ENCODE measurements at regions not wholly inside any gene's neighbourhood (a gene's known extent, or its start where the extent isn't known, plus 50 kb on each side); places are given as distances from the start of the nearest gene placed in this dataset.
"Not testable (repeated sequence)": the region's sequence is repeated elsewhere in the genome, so short reads cannot be mapped to it uniquely, and the experiment has no call there.

DNA sequence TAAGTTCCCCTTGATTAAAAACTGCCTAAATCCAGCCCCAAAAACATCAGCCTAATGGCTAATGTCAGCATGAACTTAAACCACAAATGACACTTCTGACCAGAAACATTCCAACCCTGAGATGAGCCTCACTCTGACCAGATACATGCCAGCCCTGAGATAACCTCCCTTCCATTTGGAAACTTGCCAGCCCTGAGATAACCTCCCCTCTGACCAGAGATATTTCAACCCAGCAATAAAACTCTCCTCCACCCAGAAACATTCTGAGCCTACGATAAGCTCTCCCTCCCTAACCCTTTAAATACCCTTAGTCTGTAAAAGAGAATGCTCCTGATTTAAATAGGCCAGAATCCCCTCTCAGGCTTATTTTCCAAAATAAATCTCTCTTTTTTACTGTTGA lies 1035.7 kb upstream of the NUDT12 start:
- DNase-seq (ENCODE audit: low spot score): no peak

DNA sequence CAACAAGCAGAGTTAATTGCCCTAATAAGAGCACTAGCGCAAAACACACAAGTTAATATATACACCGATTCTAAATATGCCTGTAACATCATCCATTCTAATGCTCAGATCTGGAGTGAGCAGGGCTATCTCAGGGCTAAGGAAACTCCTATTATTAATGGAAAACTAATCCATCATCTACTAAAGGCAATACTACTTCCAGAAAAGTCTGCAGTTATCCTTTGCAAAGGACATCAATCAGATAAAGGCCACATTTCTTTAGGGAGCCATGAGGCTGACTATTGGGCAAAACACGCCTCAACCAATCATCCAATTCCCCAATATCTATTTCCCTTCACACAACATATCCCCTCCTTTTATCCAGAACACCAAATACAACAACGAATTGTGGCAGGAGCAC lies 1032.3 kb upstream of the NUDT12 start:
- DNase-seq (ENCODE audit: low spot score): no peak

DNA sequence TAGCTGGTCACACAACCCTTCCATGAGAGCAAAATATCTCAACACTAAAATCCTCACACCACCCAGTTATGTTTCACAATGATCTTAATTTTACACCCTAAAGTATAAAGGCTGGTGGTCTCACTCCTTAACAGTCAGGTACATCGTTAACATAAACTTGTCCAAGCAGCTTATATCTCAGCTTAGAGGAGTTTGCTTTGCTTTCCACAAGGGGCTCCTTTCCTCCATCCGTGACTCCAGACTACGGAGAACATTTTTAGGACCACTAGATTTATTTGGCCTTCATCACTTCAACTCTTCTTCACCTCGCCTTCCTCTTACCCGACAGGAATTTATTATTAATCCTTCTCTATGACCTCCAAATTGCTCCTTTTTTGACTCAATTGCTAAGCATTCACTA lies 1014.1 kb upstream of the NUDT12 start:
- no peak for DNase-seq (ENCODE audit: low spot score)

DNA sequence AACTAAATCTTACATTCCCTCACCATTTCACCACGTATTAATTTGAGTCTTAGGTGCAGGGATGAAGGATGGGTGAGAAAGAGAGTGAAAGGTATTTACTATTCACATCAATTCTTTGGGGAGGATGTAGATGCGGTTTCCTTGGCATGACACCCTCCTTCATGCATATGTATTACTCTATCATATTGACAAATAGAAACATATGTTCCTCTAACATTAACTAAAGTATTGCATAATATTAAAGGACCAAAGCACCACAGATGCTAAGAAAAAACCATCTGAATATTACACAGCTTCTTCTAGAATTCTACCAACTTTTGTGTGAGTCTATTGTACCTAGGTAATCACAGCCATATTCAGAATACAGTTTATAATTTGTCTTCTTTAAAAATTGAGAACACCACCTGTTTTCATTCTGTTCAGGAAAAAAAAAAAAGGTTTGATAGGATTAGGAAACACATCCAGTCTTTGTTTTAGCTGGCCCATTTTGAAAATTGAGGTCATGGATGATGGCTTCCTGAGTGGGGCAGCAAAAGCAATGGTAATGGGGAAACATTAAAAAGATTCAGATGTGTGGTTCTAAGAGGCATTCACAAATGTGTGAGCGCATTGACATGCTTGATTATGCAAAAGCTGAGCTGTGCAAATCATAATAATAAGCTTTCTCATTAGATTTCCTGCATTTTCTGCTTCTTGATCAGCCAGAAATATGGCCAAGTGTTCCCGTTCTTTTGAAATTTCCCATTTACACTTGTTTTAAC lies 1011.5 kb upstream of the NUDT12 start:
- no peak for DNase-seq (ENCODE audit: low spot score)

DNA sequence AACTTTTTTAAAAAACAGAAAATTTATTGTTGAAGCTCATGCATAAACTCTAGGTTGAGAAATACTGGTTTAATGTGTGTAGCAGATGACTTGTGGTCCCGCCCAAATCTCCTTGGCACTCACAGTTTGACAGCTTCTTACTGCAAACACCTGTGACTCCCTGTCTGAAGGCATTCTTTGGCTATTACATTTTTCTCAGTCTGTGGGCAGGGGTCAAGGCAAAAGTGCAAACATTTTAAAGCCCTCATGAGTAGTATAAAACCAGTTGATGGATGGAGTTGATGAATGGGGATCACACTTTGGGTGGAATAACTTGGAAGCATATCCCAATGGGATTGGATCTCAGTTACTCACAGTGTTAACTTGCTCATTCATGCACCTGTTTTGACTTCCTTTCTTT lies 1007.0 kb upstream of the NUDT12 start:
- DNase-seq (ENCODE audit: low spot score): no peak

DNA sequence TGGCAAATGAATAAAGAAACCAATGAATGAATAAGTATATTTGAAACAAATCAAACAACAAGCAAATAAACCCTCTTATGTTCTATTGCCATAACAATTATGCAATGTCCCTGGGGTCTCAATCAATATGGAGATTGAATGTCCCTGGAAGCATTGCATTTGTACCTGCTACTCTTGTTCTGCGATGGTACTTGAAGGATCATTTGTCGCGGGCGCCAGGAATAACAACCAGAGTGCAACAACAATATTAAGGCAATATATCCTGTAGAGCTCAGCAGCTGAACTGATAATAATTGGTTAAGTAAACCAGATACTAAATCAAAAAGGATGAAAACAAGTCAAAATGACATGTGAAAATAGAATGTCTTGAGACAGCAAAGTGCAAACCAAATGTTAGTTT lies 1001.9 kb upstream of the NUDT12 start:
- DNase-seq (ENCODE audit: low spot score): no peak

DNA sequence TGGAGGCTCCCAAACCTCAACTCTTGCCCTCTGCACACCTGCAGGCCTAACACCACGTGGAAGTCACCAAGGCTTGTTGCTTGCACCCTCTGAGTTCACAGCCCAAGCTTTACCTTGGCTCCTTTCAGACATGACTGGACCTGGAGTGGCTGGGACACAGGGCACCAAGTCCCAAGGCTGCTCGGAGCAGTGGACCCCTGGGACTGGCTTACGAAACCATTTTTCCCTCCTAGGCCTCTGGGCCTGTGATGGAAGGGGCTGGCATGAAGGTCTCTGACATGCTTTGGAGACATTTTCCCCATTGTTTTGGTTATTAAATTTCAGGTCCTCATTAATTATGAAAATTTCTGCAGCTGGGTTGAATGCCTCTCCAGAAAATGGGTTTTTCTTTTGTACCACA lies 994.4 kb upstream of the NUDT12 start:
- DNase-seq (ENCODE audit: low spot score): no peak

DNA sequence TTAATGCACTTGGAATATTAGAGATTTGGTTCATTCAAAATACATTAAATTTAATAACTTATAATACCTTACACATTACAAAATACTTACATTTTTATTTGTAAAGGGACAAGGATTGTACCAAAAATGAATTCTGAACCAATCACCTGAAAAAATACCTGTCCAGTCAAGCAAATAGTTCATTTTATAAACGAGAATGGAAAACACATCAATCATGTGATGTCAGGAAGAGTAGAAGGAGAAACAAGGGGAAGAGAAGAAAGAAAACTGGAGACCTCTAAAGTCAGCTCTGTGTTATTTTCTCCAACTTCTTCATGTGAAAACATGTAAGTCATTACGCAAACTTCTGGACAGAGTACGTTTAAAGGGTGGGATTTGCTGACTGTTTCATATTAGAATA lies 989.0 kb upstream of the NUDT12 start:
- DNase-seq (ENCODE audit: low spot score): no peak

DNA sequence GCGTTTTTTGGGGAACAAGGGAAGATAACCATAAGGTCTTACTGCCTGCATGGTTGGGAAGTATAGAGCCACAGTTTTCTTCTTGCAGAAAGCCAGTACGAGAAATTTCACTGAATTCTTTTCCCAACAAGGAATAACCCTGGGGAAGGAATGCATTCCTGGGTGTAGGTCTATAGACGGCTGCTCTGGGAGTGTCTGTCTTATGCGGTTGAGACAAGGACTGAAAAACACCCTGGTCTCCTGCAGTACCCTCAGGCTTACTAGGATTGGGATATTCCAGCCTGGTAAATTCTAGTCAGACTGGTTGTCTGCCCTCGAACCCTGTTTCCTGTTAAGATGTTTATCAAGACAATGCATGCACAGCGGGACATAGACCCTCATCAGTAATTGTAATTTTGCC lies 984.3 kb upstream of the NUDT12 start:
- not testable (repeated sequence) for DNase-seq (ENCODE audit: low spot score)

DNA sequence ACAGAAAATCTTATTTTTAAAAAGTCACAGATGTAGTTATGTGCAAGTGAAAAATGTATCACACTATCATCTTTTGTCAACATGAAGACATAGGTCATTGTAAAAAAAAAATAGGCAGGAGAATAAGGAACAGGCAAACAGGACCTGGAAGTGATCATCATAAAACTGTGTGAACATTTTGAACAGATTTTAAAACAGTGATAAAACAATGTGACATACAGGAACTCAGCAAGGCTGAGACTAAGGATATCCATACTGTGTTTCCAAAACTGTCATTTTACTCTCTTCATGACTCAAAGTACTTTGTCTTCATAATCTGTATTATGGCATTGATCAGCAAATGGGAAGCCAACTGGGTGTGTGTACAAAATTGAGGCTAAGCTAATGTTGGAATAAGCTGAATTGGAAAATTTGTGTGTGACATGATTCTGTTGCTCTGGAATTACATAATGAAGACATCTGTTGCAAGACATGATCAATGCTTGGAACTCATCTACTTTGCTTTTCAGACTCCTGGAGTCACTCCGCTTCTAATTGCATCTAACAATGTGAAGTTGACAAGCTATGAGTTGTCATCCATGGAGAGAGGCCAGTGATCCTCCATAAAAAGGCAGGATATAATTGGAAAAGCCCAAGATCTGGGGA lies 978.7 kb upstream of the NUDT12 start:
- no peak for DNase-seq (ENCODE audit: low spot score)

DNA sequence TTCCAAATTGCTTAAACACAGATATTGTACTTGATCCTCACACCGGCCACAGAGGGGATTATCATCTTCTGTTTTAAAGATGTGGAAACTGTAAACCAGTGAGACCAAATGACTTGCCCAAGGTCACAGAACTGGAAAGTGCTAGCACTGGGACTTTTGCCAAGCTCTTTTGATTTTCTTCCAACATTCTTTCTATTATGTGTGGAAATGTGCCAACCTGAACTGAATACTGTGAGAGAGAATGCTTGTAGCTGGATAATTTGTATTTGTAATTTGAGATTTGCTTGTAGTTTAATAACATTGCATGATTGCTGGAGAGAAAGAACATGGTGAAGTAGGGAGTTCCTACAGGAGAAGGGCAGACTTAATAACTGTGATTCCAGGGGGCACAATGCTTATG lies 977.9 kb upstream of the NUDT12 start:
- DNase-seq (ENCODE audit: low spot score): no peak

DNA sequence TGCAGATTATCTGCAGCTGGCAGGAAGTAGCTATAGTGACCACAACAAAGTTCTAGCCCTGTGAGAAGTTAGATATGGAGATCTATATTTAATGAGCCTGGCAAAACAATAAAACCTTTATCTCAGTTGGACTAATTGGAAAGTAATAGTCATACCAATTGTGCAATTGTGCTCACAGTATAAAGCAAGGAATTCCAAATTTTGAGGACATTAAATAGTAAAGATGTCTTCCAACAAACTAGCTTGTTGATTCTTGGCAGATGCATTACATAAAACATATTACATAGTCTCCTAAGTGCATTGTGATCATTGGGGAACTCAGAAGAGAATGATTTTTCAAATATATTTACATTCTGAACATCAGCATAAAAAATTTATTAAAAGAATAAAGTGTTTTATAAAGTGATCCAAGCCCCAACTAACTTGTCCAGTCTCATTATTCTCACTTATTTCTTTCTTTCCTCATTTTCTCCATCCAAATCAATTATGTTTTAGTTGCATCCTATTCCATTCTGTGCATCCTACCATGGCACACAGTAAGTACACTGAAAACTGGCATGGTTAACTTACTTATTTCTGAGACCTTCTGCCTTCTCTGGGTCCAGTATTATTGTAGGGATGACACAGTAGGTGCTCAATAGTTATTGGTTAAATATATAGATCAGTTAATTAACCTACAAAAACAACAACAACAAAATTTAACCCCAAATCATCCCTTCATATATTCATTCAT lies 977.2 kb upstream of the NUDT12 start:
- DNase-seq (ENCODE audit: low spot score): no peak

DNA sequence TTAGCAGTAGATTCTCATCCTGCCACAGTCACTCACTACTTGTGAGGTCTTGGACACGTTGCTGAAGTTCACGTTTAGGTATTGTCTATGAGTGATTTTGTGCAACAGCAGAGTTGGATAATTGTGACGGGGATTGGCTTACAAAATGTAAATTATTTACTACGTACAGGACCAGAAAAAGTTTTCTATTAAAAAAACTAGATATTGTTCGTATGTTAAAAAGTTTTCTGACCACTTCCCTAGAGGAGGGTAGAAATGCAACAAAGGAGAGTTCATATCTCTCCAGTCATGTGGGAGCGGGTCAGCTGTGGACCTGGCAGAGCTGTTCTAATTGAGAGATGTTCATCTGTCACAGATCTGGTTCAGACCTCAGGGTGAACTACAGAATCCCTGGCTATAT lies 976.1 kb upstream of the NUDT12 start:
- DNase-seq (ENCODE audit: low spot score): no peak

DNA sequence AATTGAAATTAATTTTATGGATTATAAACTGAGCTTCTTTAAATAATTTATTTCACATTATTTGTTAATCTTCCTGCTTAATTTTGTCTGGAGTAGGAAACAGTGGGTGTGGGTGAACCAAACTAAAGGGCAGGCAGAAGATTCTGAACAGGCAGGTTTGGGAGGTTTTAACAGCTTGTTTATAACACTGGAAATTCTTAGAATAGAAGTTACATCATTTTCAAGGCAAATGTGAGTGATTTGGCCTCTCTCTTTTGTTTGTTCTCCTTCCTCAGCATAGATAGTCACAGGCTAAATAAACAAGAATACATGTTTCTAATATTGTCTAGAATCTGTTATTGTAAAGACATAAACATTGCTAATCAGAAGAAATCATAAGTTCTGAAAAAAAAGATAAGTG lies 970.9 kb upstream of the NUDT12 start:
- no peak for DNase-seq (ENCODE audit: low spot score)

DNA sequence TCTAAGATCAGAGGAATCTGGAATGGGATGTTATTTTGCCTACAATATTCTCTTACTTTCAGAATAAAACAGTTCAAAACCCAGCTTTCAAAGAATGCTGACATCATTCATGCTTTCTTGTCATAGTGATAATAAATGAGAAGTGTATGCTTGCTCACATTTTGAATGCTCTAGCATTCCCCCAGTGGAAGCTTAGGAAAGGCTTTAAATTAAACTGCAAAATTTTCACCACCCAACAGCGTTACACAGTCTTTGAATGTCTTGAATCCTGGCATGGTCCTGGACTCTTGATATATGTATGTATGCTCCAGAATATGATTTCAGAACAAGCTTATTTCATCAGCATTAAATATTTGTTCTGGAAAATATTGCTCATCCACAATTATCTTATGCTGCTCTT lies 964.3 kb upstream of the NUDT12 start:
- no peak for DNase-seq (ENCODE audit: low spot score)

DNA sequence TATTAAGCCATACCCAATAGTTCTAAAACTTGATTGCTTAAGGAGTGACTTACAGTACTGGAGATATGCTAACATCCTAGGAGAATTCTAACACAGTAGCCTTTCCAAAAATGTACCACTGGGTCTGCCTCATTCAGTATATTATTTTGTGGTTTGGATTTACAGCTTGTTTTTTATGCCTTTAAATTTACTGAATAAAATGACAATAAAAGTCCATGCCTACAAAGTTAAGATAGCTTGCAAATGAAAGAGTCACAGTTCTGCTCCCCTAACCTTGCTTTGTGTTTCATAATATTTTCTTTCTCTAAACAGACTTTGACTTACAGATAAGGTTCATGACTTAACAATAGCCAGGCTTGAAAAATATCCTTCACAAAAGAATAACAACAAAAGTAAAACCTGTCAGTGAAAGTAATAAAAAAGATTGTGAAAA lies 951.1 kb upstream of the NUDT12 start:
- no peak for DNase-seq (ENCODE audit: low spot score)

DNA sequence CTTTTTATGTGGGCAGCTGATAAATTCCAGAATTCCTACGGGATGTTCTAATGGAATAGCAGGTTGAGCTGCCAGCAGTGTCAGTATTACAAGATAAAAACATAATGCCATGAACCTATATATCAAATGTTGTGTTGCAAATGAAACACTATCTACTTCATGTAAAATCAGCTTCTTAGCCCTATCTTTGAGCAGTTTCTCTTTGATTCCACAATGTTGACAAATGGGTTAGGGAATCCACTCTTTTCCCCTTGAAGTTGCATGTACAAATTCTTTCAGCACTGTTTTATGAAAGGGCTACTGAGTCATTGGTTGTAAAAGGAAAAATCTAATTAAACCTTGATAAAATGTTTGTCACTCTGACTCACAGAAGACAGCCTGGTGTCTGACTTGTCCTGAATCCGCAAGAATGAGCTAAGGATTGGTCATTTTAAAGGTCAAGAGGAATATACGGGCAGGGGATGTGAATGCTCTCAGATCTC lies 950.6 kb upstream of the NUDT12 start:
- DNase-seq (ENCODE audit: low spot score): no peak

DNA sequence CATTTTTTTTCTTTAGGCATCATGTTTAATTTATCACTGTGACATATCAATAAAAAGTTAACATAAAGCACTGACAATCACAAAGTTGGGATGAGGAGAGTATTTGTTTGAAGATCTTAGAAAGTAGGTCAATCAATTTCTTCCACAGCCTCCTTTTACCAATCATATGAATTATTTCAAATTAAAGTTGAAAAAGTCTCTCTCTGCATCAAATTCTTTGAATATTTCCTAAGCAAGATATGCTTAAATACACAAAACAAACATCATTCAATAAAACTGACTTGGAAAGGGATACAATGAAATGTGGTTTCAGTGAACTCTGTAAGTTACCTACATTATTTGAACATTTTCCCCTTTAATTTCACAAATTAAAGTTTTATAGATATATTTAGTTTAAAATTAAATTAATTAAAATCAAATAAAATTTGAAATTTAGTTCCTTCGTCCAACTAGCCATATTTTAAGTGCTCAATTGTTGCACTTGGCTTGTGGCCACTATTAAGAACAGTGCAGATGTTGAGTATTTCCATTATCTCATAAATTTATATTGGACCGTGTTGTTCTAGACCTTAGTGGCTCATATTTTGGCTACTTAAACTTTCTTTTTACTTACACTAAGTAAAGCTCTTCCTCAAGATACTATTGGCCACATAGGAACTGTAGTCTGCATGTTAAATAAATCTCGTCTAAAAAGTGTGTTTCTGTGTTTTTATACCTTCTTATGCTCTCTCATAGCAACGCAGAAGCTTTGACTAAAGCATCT lies 949.7 kb upstream of the NUDT12 start:
- DNase-seq (ENCODE audit: low spot score): no peak

DNA sequence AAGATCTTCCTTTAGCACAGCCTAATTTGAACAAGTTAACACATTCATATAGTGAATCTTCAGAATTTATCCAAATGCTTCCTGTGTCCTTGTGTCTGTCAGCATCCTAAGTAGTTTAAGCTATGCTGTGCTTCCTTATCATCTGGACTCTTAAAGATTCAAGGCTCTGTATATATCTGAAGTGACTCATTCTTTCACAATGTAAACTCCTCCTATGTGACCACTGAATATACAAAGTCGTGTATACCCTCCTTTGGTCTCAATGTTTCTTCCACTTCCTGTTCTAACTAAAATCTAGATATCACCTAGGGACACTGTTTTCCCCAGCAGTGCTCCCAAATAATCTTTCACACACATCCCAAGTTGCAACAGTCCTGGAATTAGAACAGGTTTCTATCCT lies 935.7 kb upstream of the NUDT12 start:
- DNase-seq (ENCODE audit: low spot score): no peak

DNA sequence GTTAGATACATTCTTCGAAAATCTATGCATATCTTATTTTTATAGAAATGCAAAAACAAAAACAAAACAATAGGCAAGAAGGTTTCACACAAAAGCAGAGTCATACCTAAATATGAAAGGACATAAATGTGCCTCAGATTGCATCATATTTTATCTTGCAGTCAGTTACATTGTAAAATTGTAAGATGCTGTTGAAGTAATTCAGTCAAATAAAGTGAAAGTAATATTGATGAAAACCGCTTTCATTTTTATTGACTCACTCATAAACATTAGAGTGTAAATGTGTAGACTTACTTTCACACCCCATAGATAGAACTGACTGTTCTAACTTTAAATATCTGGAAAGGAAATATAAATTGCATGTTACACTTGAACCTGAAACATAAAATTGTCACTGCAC lies 931.5 kb upstream of the NUDT12 start:
- no peak for DNase-seq (ENCODE audit: low spot score)

DNA sequence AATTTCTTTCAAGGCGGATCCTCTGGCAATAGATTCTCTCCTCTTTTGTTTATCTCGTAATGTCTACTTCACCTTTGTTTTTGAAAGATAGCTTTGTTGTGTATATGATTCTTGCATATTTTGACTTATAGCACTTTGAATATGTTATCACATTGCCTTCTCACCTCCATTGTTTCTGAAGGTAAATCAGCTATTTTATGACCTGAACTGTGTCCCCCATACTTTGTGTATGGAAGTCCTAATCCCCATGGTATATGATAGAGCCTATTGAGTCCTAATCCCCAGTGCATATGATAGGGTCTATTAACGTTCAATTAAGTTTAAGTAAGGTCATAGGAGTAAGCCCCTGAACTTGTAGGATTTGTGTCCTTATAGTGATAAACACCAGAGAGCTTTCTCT lies 910.2 kb upstream of the NUDT12 start:
- no peak for DNase-seq (ENCODE audit: low spot score)

DNA sequence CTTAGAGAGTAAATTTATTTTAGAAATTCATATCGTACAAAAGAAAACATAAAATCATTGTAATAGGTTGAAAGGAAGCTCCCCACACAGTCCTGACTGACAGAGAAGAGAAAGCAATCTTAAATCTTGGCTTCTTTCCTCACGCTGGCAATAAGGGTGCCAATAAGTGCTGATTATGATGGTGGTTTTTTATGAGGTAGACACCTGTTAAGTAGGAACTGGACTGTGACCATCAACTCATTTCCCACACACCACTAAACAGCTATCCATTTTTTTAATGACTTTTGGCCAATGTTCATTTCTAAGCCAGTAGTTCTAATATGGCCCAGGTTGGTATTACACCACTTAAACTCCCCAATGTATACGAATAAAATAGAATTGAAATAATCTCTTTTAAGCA lies 893.5 kb upstream of the NUDT12 start:
- no peak for DNase-seq (ENCODE audit: low spot score)
